ENCODE measurements at regions not wholly inside any gene's neighbourhood (a gene's known extent, or its start where the extent isn't known, plus 50 kb on each side); places are given as distances from the start of the nearest gene placed in this dataset.
"Not testable (repeated sequence)": the region's sequence is repeated elsewhere in the genome, so short reads cannot be mapped to it uniquely, and the experiment has no call there.

- Histone ChIP-seq H3K4me2 (ENCODE audit: low read length) (no peak overlapping the region), H3K27me3 (ENCODE audit: insufficient read depth, low read depth, low read length) (no peaks in the 10 kb centered on the region), H2AFZ (ENCODE audit: low read depth, low read length) (no peak overlapping the region), H3K9me2 (ENCODE audit: insufficient read depth, low read length) (no peaks in the 10 kb centered on the region), H3F3A (ENCODE audit: insufficient read depth, low read length, poor library complexity, severe bottlenecking) (no peaks in the 10 kb centered on the region), H3K4me3 (ENCODE audit: low read length) (no peak overlapping the region), H3K27ac (ENCODE audit: low read length) (no peak overlapping the region), H3K9ac (ENCODE audit: low read length) (no peak overlapping the region), H3K79me2 (replicated peaks; ENCODE audit: insufficient read depth, low read length) (no peaks in the 10 kb centered on the region), H3K36me3 (ENCODE audit: insufficient read depth, low read length) (peaks cover 5% of the 10 kb centered on the region), H4K20me1 (ENCODE audit: insufficient read depth) (no peaks in the 10 kb centered on the region), H3K9me3 (ENCODE audit: low read length) (no peaks in the 10 kb centered on the region)
- no peak for TF ChIP-seq CTCF (IDR thresholded peaks at IDR 0.05; ENCODE audit: poor library complexity, severe bottlenecking)
- no peak for TF ChIP-seq TAF1 (IDR thresholded peaks at IDR 0.05; ENCODE audit: low read depth)
- TF ChIP-seq REST (IDR thresholded peaks at IDR 0.05; ENCODE audit: borderline replicate concordance), result no peak
- no peak for TF ChIP-seq EZH2 (IDR thresholded peaks at IDR 0.05; ENCODE audit: borderline replicate concordance, insufficient read depth, low read length, poor library complexity, severe bottlenecking)
- no peak for TF ChIP-seq SMC3 (conservative IDR thresholded peaks at IDR 0.05; ENCODE audit: poor library complexity)
- TF ChIP-seq EP300 (conservative IDR thresholded peaks at IDR 0.05; ENCODE audit: poor library complexity, severe bottlenecking), result no peak
- TF ChIP-seq POLR2AphosphoS5 (IDR thresholded peaks at IDR 0.05), result no peak
- no peak for TF ChIP-seq RAD21 (conservative IDR thresholded peaks at IDR 0.05)
- TF ChIP-seq MXI1 (conservative IDR thresholded peaks at IDR 0.05; ENCODE audit: poor library complexity, severe bottlenecking), result no peak
Observed at GRCh38 chr7:65812281-65812680, 60.6 kb upstream of the VKORC1L1 start.

- H3K9me2 ChIP-seq (ENCODE audit: insufficient read depth, low read length), result not testable (repeated sequence)
Observed at GRCh38 chr7:65814556-65815167, 58.2 kb upstream of the VKORC1L1 start.

More at GRCh38 chr7:65814556-65815167, 58.2 kb upstream of the VKORC1L1 start:
- not testable (repeated sequence) for H3K79me2 ChIP-seq (replicated peaks; ENCODE audit: insufficient read depth, low read length); H2AFZ ChIP-seq (ENCODE audit: low read depth, low read length); H4K20me1 ChIP-seq (ENCODE audit: insufficient read depth); H3K4me2 ChIP-seq (ENCODE audit: low read length); H3K27me3 ChIP-seq (ENCODE audit: insufficient read depth, low read depth, low read length); H3K4me3 ChIP-seq (ENCODE audit: low read length); H3K9me3 ChIP-seq (ENCODE audit: low read length); H3F3A ChIP-seq (ENCODE audit: insufficient read depth, low read length, poor library complexity, severe bottlenecking); H3K9ac ChIP-seq (ENCODE audit: low read length); H3K27ac ChIP-seq (ENCODE audit: low read length); H3K36me3 ChIP-seq (ENCODE audit: insufficient read depth, low read length)

Measured in neural cell (in vitro differentiated cells).